ENCODE measurements at regions not wholly inside any gene's neighbourhood (a gene's known extent, or its start where the extent isn't known, plus 50 kb on each side); places are given as distances from the start of the nearest gene placed in this dataset.

DNA sequence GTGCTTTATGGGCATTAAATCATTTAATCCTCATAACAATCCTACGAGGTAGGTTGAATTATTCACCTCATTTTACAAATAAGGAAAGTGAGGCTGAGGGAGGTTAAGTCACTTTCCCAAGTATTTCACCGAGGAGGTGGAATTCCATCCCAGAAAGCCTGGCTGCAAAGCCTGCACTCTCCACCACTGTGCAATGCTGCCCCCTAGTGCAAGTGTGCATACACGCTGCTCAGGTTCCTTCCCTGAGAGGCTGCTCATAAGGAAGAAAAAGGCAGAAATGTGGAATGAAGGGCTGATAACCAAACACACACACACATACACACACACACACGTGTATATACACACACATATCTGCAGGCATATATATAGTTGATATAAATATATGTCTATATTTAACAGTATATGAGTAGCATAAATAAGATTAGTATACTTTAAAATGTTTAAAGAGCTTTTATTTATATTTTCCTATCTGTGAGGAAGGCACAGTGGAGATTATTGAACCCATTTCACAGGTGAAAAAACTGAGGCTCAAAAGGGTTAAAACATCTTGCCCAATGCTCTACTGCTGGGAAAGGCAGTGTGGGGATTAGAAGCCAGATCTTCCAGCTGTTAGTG, 714.5 kb upstream of the TENM3 start:
- H3K27ac ChIP-seq, result no peak overlapping the region
- DNase-seq, result peak; percentile 87
- H3K27me3 ChIP-seq (ENCODE audit: insufficient read depth, low read depth, severe bottlenecking), result peaks cover 8% of the 10 kb centered on the region
- no peaks in the 10 kb centered on the region for H3K9me3 ChIP-seq (ENCODE audit: severe bottlenecking)
- no peak overlapping the region for H3K4me3 ChIP-seq (ENCODE audit: low read depth, low read length)
- H3K36me3 ChIP-seq, result no peaks in the 10 kb centered on the region
- TF ChIP-seq, protein P1, sequence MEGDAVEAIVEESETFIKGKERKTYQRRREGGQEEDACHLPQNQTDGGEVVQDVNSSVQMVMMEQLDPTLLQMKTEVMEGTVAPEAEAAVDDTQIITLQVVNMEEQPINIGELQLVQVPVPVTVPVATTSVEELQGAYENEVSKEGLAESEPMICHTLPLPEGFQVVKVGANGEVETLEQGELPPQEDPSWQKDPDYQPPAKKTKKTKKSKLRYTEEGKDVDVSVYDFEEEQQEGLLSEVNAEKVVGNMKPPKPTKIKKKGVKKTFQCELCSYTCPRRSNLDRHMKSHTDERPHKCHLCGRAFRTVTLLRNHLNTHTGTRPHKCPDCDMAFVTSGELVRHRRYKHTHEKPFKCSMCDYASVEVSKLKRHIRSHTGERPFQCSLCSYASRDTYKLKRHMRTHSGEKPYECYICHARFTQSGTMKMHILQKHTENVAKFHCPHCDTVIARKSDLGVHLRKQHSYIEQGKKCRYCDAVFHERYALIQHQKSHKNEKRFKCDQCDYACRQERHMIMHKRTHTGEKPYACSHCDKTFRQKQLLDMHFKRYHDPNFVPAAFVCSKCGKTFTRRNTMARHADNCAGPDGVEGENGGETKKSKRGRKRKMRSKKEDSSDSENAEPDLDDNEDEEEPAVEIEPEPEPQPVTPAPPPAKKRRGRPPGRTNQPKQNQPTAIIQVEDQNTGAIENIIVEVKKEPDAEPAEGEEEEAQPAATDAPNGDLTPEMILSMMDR (IDR thresholded peaks at IDR 0.05; ENCODE audit: low read depth, low read length), result peak; percentile 96

DNA sequence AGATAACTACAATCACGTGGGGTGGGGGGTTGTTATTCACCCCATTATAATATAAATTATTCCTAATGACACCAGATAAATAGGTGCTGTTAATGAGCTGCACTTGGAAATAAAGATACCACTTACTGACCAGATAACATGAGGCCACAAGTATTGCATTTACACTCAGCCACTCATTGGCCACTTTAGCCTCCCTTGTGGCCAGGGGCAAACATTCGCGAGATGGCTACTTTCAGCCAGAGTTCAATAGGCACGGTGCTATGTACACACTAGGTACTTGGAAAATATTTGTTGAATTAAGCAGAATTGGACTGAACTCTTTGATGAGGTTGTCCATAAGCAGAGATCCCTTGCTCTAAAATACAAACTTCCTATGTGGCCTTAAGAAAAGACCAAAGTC, 713.7 kb upstream of the TENM3 start:
- TF ChIP-seq, protein P1 (IDR thresholded peaks at IDR 0.05; ENCODE audit: low read depth, low read length), result no peak
- no peak for DNase-seq
- H3K9me3 ChIP-seq (ENCODE audit: severe bottlenecking), result no peaks in the 10 kb centered on the region
- H3K36me3 ChIP-seq, result no peaks in the 10 kb centered on the region
- H3K27ac ChIP-seq, result no peak overlapping the region
- peaks cover 8% of the 10 kb centered on the region for H3K27me3 ChIP-seq (ENCODE audit: insufficient read depth, low read depth, severe bottlenecking)
- H3K4me3 ChIP-seq (ENCODE audit: low read depth, low read length), result no peak overlapping the region

DNA sequence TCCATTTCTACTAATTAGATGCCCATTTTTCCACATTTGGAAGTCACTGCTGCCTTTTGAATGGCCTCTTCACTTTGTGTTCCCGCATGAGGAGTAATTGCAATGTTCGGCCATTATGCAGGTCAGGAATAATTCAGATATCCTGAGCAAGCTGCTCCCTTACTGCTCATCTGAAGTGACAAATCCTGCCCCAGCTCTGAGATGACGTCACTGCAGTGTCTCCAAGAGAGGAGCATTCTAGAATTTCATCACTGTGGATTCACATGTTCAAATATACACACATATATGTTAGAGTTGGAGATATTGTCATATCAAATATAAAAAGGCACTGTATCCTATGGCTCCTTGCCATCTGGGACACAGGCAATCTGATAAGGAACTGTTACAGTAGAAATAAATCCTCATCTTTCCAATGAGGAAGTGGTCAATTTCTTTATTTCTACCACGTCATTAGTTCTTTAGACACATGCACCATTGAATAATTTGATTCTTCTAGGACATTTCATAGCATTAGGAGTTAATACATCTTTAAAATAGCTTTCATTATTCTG, 706.9 kb upstream of the TENM3 start:
- TF ChIP-seq, protein P1 (IDR thresholded peaks at IDR 0.05; ENCODE audit: low read depth, low read length), result no peak
- H3K27ac ChIP-seq, result no peak overlapping the region
- H3K27me3 ChIP-seq (ENCODE audit: insufficient read depth, low read depth, severe bottlenecking), result peaks cover 5% of the 10 kb centered on the region
- no peaks in the 10 kb centered on the region for H3K36me3 ChIP-seq
- DNase-seq, result no peak
- H3K4me3 ChIP-seq (ENCODE audit: low read depth, low read length), result no peak overlapping the region
- no peaks in the 10 kb centered on the region for H3K9me3 ChIP-seq (ENCODE audit: severe bottlenecking)

DNA sequence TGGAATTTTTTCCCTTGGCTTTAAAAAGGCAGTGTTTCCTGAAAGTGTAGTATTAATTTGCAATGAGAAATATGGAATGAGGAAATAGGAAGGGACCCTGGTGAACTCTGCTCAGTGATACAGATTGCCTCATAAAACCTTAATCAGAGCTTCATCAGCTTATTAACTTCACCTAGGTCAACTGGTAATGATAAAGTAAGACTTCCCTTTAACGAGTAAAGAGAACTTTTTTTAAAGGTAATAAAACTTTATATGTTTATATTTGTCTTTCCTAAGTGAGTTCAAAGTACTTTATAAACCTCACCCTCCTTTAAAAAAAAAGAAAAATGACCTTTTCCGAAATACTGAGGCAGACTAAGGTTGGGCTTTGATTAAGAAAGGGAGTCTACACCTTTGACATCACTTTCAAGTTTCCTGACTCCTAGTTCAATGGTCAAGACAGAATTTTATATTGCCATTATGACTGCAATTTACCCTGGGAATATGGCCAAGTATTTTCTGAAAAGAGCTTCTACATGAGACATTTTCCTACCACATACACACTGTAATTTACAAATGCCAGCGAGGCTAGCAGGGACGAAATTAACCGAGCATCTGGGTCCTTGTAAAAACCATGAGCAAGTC, 706.3 kb upstream of the TENM3 start:
- no peak overlapping the region for H3K27ac ChIP-seq
- no peaks in the 10 kb centered on the region for H3K9me3 ChIP-seq (ENCODE audit: severe bottlenecking)
- TF ChIP-seq, protein P1 (IDR thresholded peaks at IDR 0.05; ENCODE audit: low read depth, low read length), result no peak
- no peak for DNase-seq
- H3K4me3 ChIP-seq (ENCODE audit: low read depth, low read length), result no peak overlapping the region
- H3K27me3 ChIP-seq (ENCODE audit: insufficient read depth, low read depth, severe bottlenecking), result peaks cover 8% of the 10 kb centered on the region
- no peaks in the 10 kb centered on the region for H3K36me3 ChIP-seq

DNA sequence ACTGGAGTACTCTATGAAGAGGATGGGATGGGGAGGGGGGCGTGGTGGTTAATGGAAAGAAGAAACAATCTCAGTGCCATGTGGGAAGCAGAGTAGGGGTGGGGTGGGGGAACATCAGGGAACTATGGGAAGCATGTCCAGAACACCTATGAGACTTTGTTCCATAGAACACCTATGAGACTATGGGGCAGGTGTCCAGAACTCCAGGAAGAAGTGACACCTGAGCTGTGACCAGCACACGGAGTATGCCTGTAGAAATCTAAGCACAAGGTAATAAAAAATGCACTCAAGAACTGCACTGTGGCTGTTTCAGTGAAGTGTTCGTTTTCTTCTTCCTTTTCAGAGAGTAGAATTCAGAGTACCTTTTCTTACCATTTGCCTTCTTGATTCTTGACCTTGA, 704.8 kb upstream of the TENM3 start:
- TF ChIP-seq, protein P1 (IDR thresholded peaks at IDR 0.05; ENCODE audit: low read depth, low read length), result no peak
- DNase-seq, result no peak
- H3K4me3 ChIP-seq (ENCODE audit: low read depth, low read length), result no peak overlapping the region
- H3K9me3 ChIP-seq (ENCODE audit: severe bottlenecking), result no peaks in the 10 kb centered on the region
- no peaks in the 10 kb centered on the region for H3K36me3 ChIP-seq
- H3K27ac ChIP-seq, result no peak overlapping the region
- H3K27me3 ChIP-seq (ENCODE audit: insufficient read depth, low read depth, severe bottlenecking), result peaks cover 8% of the 10 kb centered on the region
